IMR-90 (cell line): ENCODE measurements at regions not wholly inside any gene's neighbourhood (a gene's known extent, or its start where the extent isn't known, plus 50 kb on each side); places are given as distances from the start of the nearest gene placed in this dataset.

Source experiments
- ATAC-seq: fragments of 200-7000 bp; cut with Tn5 transposase; 2 replicates; pipeline ENCODE4 v1.9.1; 2020; ENCODE audit warnings: low read depth, mild to moderate bottlenecking, moderate library complexity
- BruUV-seq: library from RNA; stranded (reverse); fragments of 400-500 nt; replicated peaks from 2 replicates; lab custom pipeline; 2021; lab: Mats Ljungman, UMichigan
- CTCF ChIA-PET: fragments of 300-600 bp; formaldehyde crosslinking; extraction: SDS; loops from one replicate; lab custom pipeline; 2021; ENCODE audit warnings: antibody characterized with exemption; lab: Yijun Ruan, JAX
- POLR2A ChIA-PET: fragments of 300-600 bp; sonication (Branson Sonifier 250); formaldehyde crosslinking; loops from one replicate; lab custom pipeline; 2022; ENCODE audit warnings: antibody characterized with exemption; ENCODE audit not compliant: unreplicated experiment; lab: Charles Lee
- DNase-seq: peaks from one replicate; pipeline ENCODE4 v3.0.0; 2013
- H2AFZ ChIP-seq: replicated peaks from 2 replicates; pipeline ENCODE3; 2013; ENCODE audit warnings: low read length, mild to moderate bottlenecking; ENCODE audit not compliant: poor library complexity
- H2AK5ac ChIP-seq: 2 replicates; pipeline ENCODE4 v1.6.1; 2013; ENCODE audit warnings: low read depth, low read length, inconsistent platforms
- H2AK9ac ChIP-seq: replicated peaks from 2 replicates; pipeline ENCODE3; 2013; ENCODE audit warnings: mild to moderate bottlenecking, low read depth, low read length, moderate library complexity; ENCODE audit not compliant: poor library complexity
- H2BK120ac ChIP-seq: 2 replicates; pipeline ENCODE4 v1.6.1; 2013; ENCODE audit warnings: low read depth, low read length, inconsistent platforms
- H2BK15ac ChIP-seq: 3 replicates; pipeline ENCODE4 v1.6.1; 2013; ENCODE audit warnings: low read depth, low read length, inconsistent platforms
- H2BK20ac ChIP-seq: 2 replicates; pipeline ENCODE4 v1.6.1; 2013; ENCODE audit warnings: low read depth, mild to moderate bottlenecking, inconsistent platforms, low read length, moderate library complexity
- H2BK5ac ChIP-seq: 2 replicates; pipeline ENCODE4 v1.6.1; 2013; ENCODE audit warnings: mild to moderate bottlenecking, low read depth, low read length, inconsistent platforms; ENCODE audit not compliant: poor library complexity, severe bottlenecking
- H3K14ac ChIP-seq: replicated peaks from 2 replicates; pipeline ENCODE4 v1.6.1; 2013; ENCODE audit warnings: low read depth, low read length, inconsistent platforms
- H3K18ac ChIP-seq: 2 replicates; pipeline ENCODE4 v1.6.1; 2013; ENCODE audit warnings: low read depth, low read length, control low read depth
- H3K23ac ChIP-seq: 2 replicates; pipeline ENCODE4 v1.6.1; 2013; ENCODE audit warnings: low read depth, low read length, inconsistent platforms
- H3K27ac ChIP-seq: 2 replicates; pipeline ENCODE4 v1.5.1; 2013; ENCODE audit warnings: mild to moderate bottlenecking, control low read depth, low read length; ENCODE audit not compliant: insufficient read depth
- H3K27me3 ChIP-seq: 2 replicates; pipeline ENCODE4 v1.6.1; 2013; ENCODE audit warnings: low read length; ENCODE audit not compliant: control insufficient read depth, insufficient read depth
- H3K36me3 ChIP-seq: 2 replicates; pipeline ENCODE4 v1.6.1; 2013; ENCODE audit warnings: low read length, mixed read lengths; ENCODE audit not compliant: control insufficient read depth, insufficient read depth
- H3K4ac ChIP-seq: 2 replicates; pipeline ENCODE4 v1.6.1; 2013; ENCODE audit warnings: low read depth, low read length, inconsistent platforms
- H3K4me1 ChIP-seq: 2 replicates; pipeline ENCODE4 v1.6.1; 2013; ENCODE audit warnings: low read length, mixed read lengths; ENCODE audit not compliant: control insufficient read depth, insufficient read depth
- H3K4me2 ChIP-seq: 2 replicates; pipeline ENCODE4 v1.6.1; 2013; ENCODE audit warnings: low read depth, mild to moderate bottlenecking, control low read depth, low read length, moderate library complexity
- H3K4me3 ChIP-seq: 2 replicates; pipeline ENCODE4 v1.5.1; 2013; ENCODE audit warnings: low read depth, mild to moderate bottlenecking, control low read depth, low read length, moderate library complexity; ENCODE audit not compliant: insufficient read depth
- H3K56ac ChIP-seq: 2 replicates; pipeline ENCODE4 v1.6.1; 2013; ENCODE audit warnings: low read length, inconsistent platforms; ENCODE audit not compliant: insufficient read depth; ENCODE audit errors: extremely low read depth
- H3K79me1 ChIP-seq, 2 experiments: 2 replicates each; pipeline ENCODE4 v1.6.1; 2013; ENCODE audit warnings: low read length in 2 of 2, inconsistent platforms in 1 of 2, low read depth in 1 of 2
- H3K9ac ChIP-seq: 2 replicates; pipeline ENCODE4 v1.6.1; 2013; ENCODE audit warnings: low read depth, low read length, control low read depth
- H3K9me1 ChIP-seq: 2 replicates; pipeline ENCODE4 v1.6.1; 2013; ENCODE audit warnings: low read length, inconsistent platforms; ENCODE audit not compliant: insufficient read depth
- H3K9me3 ChIP-seq: 2 replicates; pipeline ENCODE4 v1.6.1; 2013; ENCODE audit warnings: low read length; ENCODE audit not compliant: control insufficient read depth, insufficient read depth
- H4K20me1 ChIP-seq: 2 replicates; pipeline ENCODE4 v1.6.1; 2013; ENCODE audit warnings: low read length, inconsistent platforms; ENCODE audit not compliant: insufficient read depth
- H4K5ac ChIP-seq: 2 replicates; pipeline ENCODE4 v1.6.1; 2013; ENCODE audit warnings: mild to moderate bottlenecking, low read depth, low read length, control low read depth
- H4K8ac ChIP-seq, 2 experiments: 2 replicates each; pipeline ENCODE4 v1.6.1; 2013; ENCODE audit warnings: low read depth in 2 of 2, low read length in 2 of 2, control low read depth in 1 of 2, inconsistent platforms in 1 of 2
- H4K91ac ChIP-seq: 2 replicates; pipeline ENCODE4 v1.6.1; 2013; ENCODE audit warnings: low read depth, low read length, inconsistent platforms; ENCODE audit not compliant: insufficient read depth
- BHLHE40 ChIP-seq: fragments of 150-350 bp; IDR thresholded peaks from 2 replicates; pipeline ENCODE4 v1.6.1; 2016; ENCODE audit warnings: mild to moderate bottlenecking, low read depth, low read length
- CEBPB ChIP-seq: IDR thresholded peaks from 2 replicates; pipeline ENCODE4 v1.6.1; 2012; ENCODE audit warnings: low read depth, low read length, improper control_type of control experiment
- MAZ ChIP-seq: IDR thresholded peaks from 2 replicates; pipeline ENCODE4 v1.6.1; 2012; ENCODE audit warnings: low read depth, mild to moderate bottlenecking, low read length, improper control_type of control experiment, moderate library complexity, borderline replicate concordance
- RAD21 ChIP-seq: IDR thresholded peaks from 2 replicates; pipeline ENCODE4 v1.6.1; 2012; ENCODE audit warnings: low read length, improper control_type of control experiment
- SMC3 ChIP-seq: fragments of 150-350 bp; IDR thresholded peaks from 2 replicates; pipeline ENCODE4 v1.6.1; 2016; ENCODE audit warnings: low read depth, mild to moderate bottlenecking, antibody characterized with exemption, low read length, moderate library complexity
- WGBS, 2 experiments: methylation state at CpG; one replicate each; pipeline versions ENCODE4 v1.1.5 to v1.1.7; 2013; ENCODE audit warnings: missing lambda C conversion rate in 2 of 2; ENCODE audit not compliant: insufficient read length in 1 of 2; ENCODE audit errors: extremely low coverage in 2 of 2; 5-methylcytosine and 5-hydroxymethylcytosine counted together
- dilution Hi-C: fragments of 300-500 bp; cut with HindIII; formaldehyde crosslinking; loops from one replicate; pipeline ENCODE4 v1.14.3; 2018; ENCODE audit warnings: low sequenced_read_pairs; ENCODE audit not compliant: unreplicated experiment
- in situ Hi-C: fragments of 300-500 bp; cut with MboI; formaldehyde crosslinking; loops from 3 replicates; pipeline ENCODE4 v1.14.3; 2019; ENCODE audit warnings: low sequenced_read_pairs, inconsistent platforms, mixed read lengths
- intact Hi-C: fragments of 100-400 bp; cut with micrococcal nuclease; formaldehyde crosslinking; loops from 2 replicates; pipeline ENCODE4 v1.10.0; 2022
- TF ChIP-seq, protein P1 (sequence below): fragments of 150-350 bp; IDR thresholded peaks from 2 replicates; pipeline ENCODE4 v1.6.1; 2017; ENCODE audit warnings: mild to moderate bottlenecking, antibody characterized with exemption, low read length, low read depth
- TF ChIP-seq, protein P2 (sequence below): fragments of 150-350 bp; IDR thresholded peaks from 2 replicates; pipeline ENCODE4 v1.6.1; 2016; ENCODE audit warnings: low read depth, mild to moderate bottlenecking, low read length, moderate library complexity, borderline replicate concordance

DNA sequence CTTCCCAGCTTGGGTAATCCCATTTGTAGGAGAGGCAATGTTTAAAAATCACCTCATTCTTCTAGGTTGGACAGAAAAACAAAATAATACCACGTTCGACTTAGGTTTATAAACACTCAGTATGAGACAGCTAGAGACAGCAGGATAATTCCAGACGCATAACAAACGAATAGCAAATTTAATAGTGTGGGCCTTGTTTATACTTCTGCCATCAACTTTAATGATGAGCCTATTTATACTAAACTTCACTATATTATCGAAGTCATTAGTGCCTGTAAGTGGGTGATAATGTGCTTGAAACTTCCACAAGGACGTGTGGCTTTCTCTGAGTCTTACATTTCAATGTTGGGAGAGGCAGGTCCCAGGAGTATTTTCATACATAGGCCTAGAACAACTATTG, 255.7 kb upstream of the PPARGC1A start:
- H3K9ac ChIP-seq = no peak overlapping the region
- no peaks in the 10 kb centered on the region for H3K9me3 ChIP-seq
- no peak overlapping the region for H2AFZ ChIP-seq
- H4K5ac ChIP-seq = no peak overlapping the region
- no peaks in the 10 kb centered on the region for H3K9me1 ChIP-seq
- POLR2A ChIA-PET = no interaction called here
- H2BK20ac ChIP-seq = no peak overlapping the region
- H3K4ac ChIP-seq = no peak overlapping the region
- H2BK15ac ChIP-seq = no peak overlapping the region
- no peaks in the 10 kb centered on the region for H4K20me1 ChIP-seq
- H3K79me1 ChIP-seq = no peaks in the 10 kb centered on the region
- no peak overlapping the region for H2AK5ac ChIP-seq
- TF ChIP-seq CEBPB (no peak), RAD21 (no peak), SMC3 (no peak), BHLHE40 (no peak), MAZ (no peak)
- TF ChIP-seq, protein P1, sequence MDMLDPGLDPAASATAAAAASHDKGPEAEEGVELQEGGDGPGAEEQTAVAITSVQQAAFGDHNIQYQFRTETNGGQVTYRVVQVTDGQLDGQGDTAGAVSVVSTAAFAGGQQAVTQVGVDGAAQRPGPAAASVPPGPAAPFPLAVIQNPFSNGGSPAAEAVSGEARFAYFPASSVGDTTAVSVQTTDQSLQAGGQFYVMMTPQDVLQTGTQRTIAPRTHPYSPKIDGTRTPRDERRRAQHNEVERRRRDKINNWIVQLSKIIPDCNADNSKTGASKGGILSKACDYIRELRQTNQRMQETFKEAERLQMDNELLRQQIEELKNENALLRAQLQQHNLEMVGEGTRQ = no peak
- TF ChIP-seq, protein P2, sequence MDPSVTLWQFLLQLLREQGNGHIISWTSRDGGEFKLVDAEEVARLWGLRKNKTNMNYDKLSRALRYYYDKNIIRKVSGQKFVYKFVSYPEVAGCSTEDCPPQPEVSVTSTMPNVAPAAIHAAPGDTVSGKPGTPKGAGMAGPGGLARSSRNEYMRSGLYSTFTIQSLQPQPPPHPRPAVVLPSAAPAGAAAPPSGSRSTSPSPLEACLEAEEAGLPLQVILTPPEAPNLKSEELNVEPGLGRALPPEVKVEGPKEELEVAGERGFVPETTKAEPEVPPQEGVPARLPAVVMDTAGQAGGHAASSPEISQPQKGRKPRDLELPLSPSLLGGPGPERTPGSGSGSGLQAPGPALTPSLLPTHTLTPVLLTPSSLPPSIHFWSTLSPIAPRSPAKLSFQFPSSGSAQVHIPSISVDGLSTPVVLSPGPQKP = no peak
- DNase-seq (no peak), ATAC-seq (0 out of 2 replicates have a peak, but pooled peaks have one; percentile 35)
- H2AK9ac ChIP-seq = no peak overlapping the region
- no CpG with 5 or more reads among the region's 6 CpGs for WGBS, 2 experiments
- H2BK5ac ChIP-seq = no peak overlapping the region
- H3K4me2 ChIP-seq = no peak overlapping the region
- no peak overlapping the region for H3K23ac ChIP-seq
- dilution Hi-C loops (no loop called here), in situ Hi-C loops (no loop called here), intact Hi-C loops (no loop called here)
- H3K18ac ChIP-seq = peak overlapping the region; percentile 27; the same call in 1 of the 2 replicates
- H3K4me1 ChIP-seq = peaks cover 5% of the 10 kb centered on the region; the same call in 1 of the 2 replicates
- CTCF ChIA-PET = no interaction called here
- H4K8ac ChIP-seq = no peak overlapping the region
- H3K27ac ChIP-seq = no peak overlapping the region
- no peaks in the 10 kb centered on the region for H3K36me3 ChIP-seq
- no peak overlapping the region for H3K4me3 ChIP-seq
- H3K27me3 ChIP-seq = peaks cover 4% of the 10 kb centered on the region
- H2BK120ac ChIP-seq = no peak overlapping the region
- H3K14ac ChIP-seq = no peak overlapping the region
- H4K91ac ChIP-seq = no peak overlapping the region
- no peak overlapping the region for H3K56ac ChIP-seq
- BruUV-seq = no TSS peak
